Loucy (cell line): ENCODE measurements at regions not wholly inside any gene's neighbourhood (a gene's known extent, or its start where the extent isn't known, plus 50 kb on each side); places are given as distances from the start of the nearest gene placed in this dataset.

ENCODE experiments used
- CTCF ChIP-seq: fragments of 200-600 bp; sonication (generic); conservative IDR thresholded peaks from 2 replicates; pipeline ENCODE4 v1.5.1; 2014; ENCODE audit warnings: mild to moderate bottlenecking, antibody characterized with exemption, low read length
- EZH2phosphoT487 ChIP-seq: fragments of 200-600 bp; IDR thresholded peaks from 2 replicates; pipeline ENCODE4 v1.6.1; 2018; ENCODE audit warnings: antibody characterized with exemption, mild to moderate bottlenecking, moderate library complexity, borderline replicate concordance

- TF ChIP-seq CTCF, result no peak
- no peak for TF ChIP-seq EZH2phosphoT487
These were observed 78.9 kb downstream of the FAM170A start for GRCh38 chr5:119708076-119708790.
